GM12872 (cell line): ENCODE measurements at regions not wholly inside any gene's neighbourhood (a gene's known extent, or its start where the extent isn't known, plus 50 kb on each side); places are given as distances from the start of the nearest gene placed in this dataset.

Experiments
- CTCF ChIP-seq: IDR thresholded peaks from 3 replicates; pipeline ENCODE4 v1.5.1; 2011; ENCODE audit warnings: low read depth, mild to moderate bottlenecking, low read length, moderate library complexity; ENCODE audit not compliant: insufficient read depth

DNA sequence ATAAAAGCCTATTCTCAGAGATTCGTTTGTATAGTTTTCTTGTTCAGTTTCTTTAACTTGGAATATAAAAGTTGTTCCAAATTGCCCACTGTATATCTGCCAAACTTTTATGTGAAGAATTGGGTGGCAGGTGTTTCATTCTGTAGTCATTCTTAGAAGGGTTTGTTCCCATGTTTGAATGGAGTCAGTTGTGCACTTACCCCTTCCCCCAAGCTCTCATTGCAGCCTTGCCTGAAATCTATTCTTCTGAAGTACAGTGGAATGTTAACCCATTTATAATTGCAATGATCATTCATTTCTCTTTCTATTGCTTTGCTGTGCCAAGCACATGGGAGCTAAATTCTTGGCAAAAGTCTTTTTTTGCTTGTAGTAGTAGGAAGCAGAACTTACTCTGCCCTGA, 375.3 kb upstream of the C1orf87 start:
- TF ChIP-seq CTCF, result no peak

DNA sequence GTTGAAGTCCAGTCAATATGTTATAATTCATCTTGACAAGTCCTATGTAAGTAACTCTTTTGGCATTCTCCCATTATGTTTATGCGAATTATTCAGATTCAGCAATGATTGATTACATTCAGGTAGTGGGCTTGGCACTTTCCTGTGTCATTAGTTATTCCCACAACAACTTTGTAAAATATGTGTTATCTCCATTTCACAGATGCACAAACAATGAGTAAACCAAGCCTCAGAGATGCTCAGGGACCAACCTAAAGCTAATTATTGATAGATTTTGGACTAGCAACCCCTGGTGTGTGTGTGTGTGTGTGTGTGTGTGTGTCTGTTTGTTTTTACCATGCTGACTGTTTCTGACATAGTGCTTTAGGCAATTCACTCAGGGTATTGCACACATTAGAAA, 371.1 kb upstream of the C1orf87 start:
- TF ChIP-seq CTCF, result no peak

GRCh38 chr1:60436186-60436585, 362.6 kb upstream of the C1orf87 start:
- TF ChIP-seq CTCF, result no peak

GRCh38 chr1:60431593-60431992, 358.0 kb upstream of the C1orf87 start:
- no peak for TF ChIP-seq CTCF

DNA sequence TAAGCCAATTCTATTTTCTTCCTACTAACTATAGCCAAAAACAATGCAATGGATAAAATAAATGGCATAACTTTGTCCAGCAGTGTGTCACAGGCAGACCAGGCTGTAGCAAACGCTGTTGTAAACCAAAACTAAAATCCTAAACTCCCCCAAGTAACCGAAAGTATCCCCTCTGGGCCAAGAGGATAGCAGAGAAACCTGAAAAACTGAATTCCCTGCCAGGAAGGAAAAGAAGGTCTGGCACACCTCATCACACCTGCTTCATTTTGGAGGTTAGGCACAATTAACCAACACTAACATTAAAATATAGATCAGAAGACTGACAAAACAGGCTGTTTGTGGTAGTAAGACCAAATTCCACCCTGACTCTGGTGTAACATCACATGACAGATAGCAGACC, 356.8 kb upstream of the C1orf87 start:
- no peak for TF ChIP-seq CTCF

DNA sequence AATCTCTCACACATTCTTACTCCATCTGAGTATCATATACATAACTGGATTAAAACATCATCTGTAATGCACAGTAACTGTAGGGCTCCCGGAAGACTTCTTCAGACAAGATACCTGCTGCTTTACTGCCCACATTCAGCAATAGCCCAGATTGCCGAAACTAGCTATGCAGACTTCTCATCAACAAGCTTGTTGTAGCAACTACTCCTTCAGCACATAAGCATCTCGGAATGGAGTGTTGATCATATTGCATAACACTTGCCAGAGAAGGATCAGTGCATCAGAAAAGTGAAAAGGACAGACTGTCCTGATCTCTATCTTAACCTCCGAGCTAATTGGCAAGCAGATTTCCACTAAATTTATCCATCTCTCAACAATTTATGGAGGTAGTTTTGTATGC, 354.6 kb upstream of the C1orf87 start:
- TF ChIP-seq CTCF, result no peak

DNA sequence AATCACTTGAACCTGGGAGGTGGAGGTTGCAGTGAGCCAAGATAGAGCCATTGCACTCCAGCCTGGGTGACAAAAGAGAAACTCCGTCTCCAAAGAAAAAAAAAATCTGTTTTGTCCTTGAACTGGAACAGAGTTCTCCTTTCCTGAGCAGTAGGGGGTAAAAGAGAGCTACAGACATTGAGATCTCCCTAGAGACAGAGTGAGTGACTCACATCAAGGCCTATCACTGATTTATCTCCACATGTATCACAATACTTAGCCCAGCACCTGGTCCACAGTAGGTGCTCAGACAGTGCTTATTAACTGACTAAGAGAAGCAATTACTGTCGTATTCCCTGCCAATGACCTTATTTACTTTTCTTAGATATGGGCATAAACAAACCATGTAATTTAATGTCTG, 354.1 kb upstream of the C1orf87 start:
- no peak for TF ChIP-seq CTCF

GRCh38 chr1:60427194-60427593, 353.6 kb upstream of the C1orf87 start:
- no peak for TF ChIP-seq CTCF
